ENCODE measurements at regions not wholly inside any gene's neighbourhood (a gene's known extent, or its start where the extent isn't known, plus 50 kb on each side); places are given as distances from the start of the nearest gene placed in this dataset.

DNA sequence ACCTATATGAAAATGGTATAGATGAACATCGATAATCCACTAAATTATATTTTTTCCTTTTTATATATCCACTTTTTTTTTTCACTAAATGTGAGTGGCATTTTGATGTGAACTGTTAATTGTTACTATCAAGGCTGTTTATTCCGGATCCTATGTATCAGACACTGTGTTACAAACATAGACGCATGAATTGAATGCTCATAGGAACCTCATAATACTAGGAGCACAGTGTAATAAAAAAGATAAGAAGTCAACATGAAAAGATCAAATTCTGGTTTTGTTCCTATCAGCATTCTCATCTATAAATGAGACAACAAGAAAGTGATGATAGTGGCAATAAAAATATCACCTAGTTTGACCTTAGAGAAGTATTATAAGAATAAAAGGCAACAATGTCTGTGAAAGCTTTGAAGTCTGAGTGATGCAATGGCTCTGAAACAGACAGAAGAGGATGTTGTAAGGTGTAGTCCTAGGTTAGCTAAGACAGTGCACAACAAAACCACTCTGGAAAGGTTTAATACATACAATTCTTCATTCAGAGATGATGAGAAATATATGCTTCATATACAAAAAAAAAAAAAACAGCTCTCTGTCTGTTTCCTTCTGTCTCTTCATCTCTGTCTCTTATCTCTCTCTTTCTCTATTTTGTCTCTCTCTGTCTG, 148.6 kb upstream of the NLGN4X start:
- H3K9me3 Mint-ChIP-seq: peaks cover 28% of the 10 kb centered on the region
- no peak for DNase-seq
- H3K27ac ChIP-seq (ENCODE audit: low read depth, low read length): no peak overlapping the region
- H3K4me1 Mint-ChIP-seq: peaks cover 33% of the 10 kb centered on the region
- no peak overlapping the region for H3K4me3 ChIP-seq (ENCODE audit: low read length)
- no peak overlapping the region for H3K4me3 Mint-ChIP-seq
- WGBS, 2 experiments (ENCODE audit: insufficient coverage in 1 of 2, insufficient read length in 1 of 2): no CpG with 5 or more reads among the region's 3 CpGs
- peaks cover 2% of the 10 kb centered on the region for H3K27me3 Mint-ChIP-seq (ENCODE audit: insufficient read depth)
- H3K4me1 ChIP-seq (ENCODE audit: control insufficient read depth, insufficient read depth, low read length): no peaks in the 10 kb centered on the region
- H3K27me3 ChIP-seq (ENCODE audit: control insufficient read depth, insufficient read depth, low read length, poor library complexity, severe bottlenecking): no peaks in the 10 kb centered on the region
- peaks cover 9% of the 10 kb centered on the region for H3K36me3 Mint-ChIP-seq (ENCODE audit: low read depth)
- no peak overlapping the region for H3K9ac ChIP-seq (ENCODE audit: extremely low read depth, low read length, poor library complexity, severe bottlenecking)
- no peaks in the 10 kb centered on the region for H3K9me3 ChIP-seq (ENCODE audit: control insufficient read depth, low read length)
- no peaks in the 10 kb centered on the region for H3K36me3 ChIP-seq (ENCODE audit: control insufficient read depth, insufficient read depth, low read length)
- TF ChIP-seq, protein P1, sequence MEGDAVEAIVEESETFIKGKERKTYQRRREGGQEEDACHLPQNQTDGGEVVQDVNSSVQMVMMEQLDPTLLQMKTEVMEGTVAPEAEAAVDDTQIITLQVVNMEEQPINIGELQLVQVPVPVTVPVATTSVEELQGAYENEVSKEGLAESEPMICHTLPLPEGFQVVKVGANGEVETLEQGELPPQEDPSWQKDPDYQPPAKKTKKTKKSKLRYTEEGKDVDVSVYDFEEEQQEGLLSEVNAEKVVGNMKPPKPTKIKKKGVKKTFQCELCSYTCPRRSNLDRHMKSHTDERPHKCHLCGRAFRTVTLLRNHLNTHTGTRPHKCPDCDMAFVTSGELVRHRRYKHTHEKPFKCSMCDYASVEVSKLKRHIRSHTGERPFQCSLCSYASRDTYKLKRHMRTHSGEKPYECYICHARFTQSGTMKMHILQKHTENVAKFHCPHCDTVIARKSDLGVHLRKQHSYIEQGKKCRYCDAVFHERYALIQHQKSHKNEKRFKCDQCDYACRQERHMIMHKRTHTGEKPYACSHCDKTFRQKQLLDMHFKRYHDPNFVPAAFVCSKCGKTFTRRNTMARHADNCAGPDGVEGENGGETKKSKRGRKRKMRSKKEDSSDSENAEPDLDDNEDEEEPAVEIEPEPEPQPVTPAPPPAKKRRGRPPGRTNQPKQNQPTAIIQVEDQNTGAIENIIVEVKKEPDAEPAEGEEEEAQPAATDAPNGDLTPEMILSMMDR (conservative IDR thresholded peaks at IDR 0.05): no peak
- no peak overlapping the region for H3K27ac Mint-ChIP-seq

DNA sequence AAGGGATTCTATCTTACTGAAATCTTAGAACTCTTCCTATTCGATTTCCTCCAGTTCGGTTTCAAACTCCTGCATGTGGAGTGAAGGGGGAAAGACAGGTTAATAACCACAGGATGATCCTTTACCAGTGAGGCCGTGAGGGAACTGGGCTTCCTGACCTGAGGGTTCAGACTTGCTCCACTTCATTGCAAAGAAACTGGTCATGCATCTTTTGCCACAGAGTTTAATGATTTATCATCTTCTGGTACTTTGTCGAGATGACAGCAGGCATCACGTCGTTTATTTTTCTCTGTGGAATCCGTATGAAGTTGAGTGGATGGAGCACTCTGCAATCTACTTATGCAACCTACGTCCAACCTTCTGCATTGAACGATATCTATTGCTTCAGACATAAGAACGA, 145.9 kb upstream of the NLGN4X start:
- Mint-ChIP-seq H3K4me1 (peaks cover 22% of the 10 kb centered on the region), H3K27ac (no peak overlapping the region), H3K27me3 (ENCODE audit: insufficient read depth) (no peaks in the 10 kb centered on the region), H3K9me3 (peaks cover 29% of the 10 kb centered on the region), H3K4me3 (no peak overlapping the region), H3K36me3 (ENCODE audit: low read depth) (peaks cover 9% of the 10 kb centered on the region)
- H3K9ac ChIP-seq (ENCODE audit: extremely low read depth, low read length, poor library complexity, severe bottlenecking): no peak overlapping the region
- no peaks in the 10 kb centered on the region for H3K36me3 ChIP-seq (ENCODE audit: control insufficient read depth, insufficient read depth, low read length)
- DNase-seq: no peak
- TF ChIP-seq, protein P1 (conservative IDR thresholded peaks at IDR 0.05): no peak
- no peaks in the 10 kb centered on the region for H3K4me1 ChIP-seq (ENCODE audit: control insufficient read depth, insufficient read depth, low read length)
- H3K4me3 ChIP-seq (ENCODE audit: low read length): no peak overlapping the region
- H3K27ac ChIP-seq (ENCODE audit: low read depth, low read length): no peak overlapping the region
- H3K27me3 ChIP-seq (ENCODE audit: control insufficient read depth, insufficient read depth, low read length, poor library complexity, severe bottlenecking): no peaks in the 10 kb centered on the region
- WGBS, 2 experiments (ENCODE audit: insufficient coverage in 1 of 2, insufficient read length in 1 of 2): 90% methylated on average over 2 to 10 of the region's 10 CpGs
- H3K9me3 ChIP-seq (ENCODE audit: control insufficient read depth, low read length): no peaks in the 10 kb centered on the region

DNA sequence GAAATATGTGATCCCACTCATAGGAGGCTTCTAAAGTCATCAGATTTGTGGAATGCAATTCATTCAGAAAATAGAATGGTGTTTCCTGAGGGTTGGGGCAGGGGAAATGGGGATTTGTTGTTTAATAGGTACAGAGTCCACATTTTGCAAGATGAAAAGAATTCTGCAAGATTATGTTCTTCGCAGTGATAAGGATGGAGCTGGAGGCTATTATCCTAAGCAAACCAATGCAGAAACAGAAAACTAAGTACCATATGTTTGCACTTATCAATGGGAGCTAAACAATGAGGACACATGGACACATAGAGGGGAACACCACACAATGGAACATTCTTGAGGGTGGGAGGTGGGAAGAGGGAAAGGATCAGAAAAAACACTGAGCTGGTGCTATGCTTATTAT, 144.3 kb upstream of the NLGN4X start:
- WGBS, 2 experiments (ENCODE audit: insufficient coverage in 1 of 2, insufficient read length in 1 of 2): 100% methylated on average over 1 of the region's 1 CpG; no CpG with 5 or more reads in 1 of the 2 experiments
- no peaks in the 10 kb centered on the region for H3K4me1 ChIP-seq (ENCODE audit: control insufficient read depth, insufficient read depth, low read length)
- no peak overlapping the region for H3K9ac ChIP-seq (ENCODE audit: extremely low read depth, low read length, poor library complexity, severe bottlenecking)
- no peak overlapping the region for H3K4me3 ChIP-seq (ENCODE audit: low read length)
- TF ChIP-seq, protein P1 (conservative IDR thresholded peaks at IDR 0.05): no peak
- Mint-ChIP-seq H3K4me3 (no peak overlapping the region), H3K27me3 (ENCODE audit: insufficient read depth) (no peaks in the 10 kb centered on the region), H3K36me3 (ENCODE audit: low read depth) (peaks cover 9% of the 10 kb centered on the region), H3K9me3 (peaks cover 29% of the 10 kb centered on the region), H3K4me1 (peaks cover 28% of the 10 kb centered on the region), H3K27ac (no peak overlapping the region)
- H3K9me3 ChIP-seq (ENCODE audit: control insufficient read depth, low read length): no peaks in the 10 kb centered on the region
- DNase-seq: no peak
- no peaks in the 10 kb centered on the region for H3K27me3 ChIP-seq (ENCODE audit: control insufficient read depth, insufficient read depth, low read length, poor library complexity, severe bottlenecking)
- no peak overlapping the region for H3K27ac ChIP-seq (ENCODE audit: low read depth, low read length)
- H3K36me3 ChIP-seq (ENCODE audit: control insufficient read depth, insufficient read depth, low read length): no peaks in the 10 kb centered on the region

Data from endodermal cell (in vitro differentiated cells).